ENCODE measurements at regions not wholly inside any gene's neighbourhood (a gene's known extent, or its start where the extent isn't known, plus 50 kb on each side); places are given as distances from the start of the nearest gene placed in this dataset.

DNA sequence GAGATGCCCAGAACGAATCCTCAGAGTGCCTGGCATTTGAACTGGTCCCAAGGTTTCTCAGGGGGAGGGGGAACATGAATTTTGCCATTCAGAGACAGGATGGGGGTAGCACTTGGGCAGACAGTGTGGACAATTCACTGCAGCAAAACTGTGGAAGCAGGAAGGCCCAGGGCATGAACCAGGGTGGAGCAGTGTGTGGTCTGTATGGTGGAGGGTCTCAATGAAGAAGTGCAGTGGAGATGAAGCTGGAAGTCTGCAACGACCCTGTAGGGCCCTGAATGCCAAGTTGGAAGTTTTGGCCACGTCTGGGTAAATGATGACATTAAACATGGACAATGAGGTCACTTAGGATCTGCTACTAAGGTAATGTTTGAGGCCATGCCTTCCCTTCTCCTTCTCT lies 273.9 kb downstream of the CDK5RAP2 start:
- TF ChIP-seq, protein P1, sequence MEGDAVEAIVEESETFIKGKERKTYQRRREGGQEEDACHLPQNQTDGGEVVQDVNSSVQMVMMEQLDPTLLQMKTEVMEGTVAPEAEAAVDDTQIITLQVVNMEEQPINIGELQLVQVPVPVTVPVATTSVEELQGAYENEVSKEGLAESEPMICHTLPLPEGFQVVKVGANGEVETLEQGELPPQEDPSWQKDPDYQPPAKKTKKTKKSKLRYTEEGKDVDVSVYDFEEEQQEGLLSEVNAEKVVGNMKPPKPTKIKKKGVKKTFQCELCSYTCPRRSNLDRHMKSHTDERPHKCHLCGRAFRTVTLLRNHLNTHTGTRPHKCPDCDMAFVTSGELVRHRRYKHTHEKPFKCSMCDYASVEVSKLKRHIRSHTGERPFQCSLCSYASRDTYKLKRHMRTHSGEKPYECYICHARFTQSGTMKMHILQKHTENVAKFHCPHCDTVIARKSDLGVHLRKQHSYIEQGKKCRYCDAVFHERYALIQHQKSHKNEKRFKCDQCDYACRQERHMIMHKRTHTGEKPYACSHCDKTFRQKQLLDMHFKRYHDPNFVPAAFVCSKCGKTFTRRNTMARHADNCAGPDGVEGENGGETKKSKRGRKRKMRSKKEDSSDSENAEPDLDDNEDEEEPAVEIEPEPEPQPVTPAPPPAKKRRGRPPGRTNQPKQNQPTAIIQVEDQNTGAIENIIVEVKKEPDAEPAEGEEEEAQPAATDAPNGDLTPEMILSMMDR (conservative IDR thresholded peaks at IDR 0.05), result no peak
- no peak for TF ChIP-seq ZFX (IDR thresholded peaks at IDR 0.05)
